ENCODE measurements at regions not wholly inside any gene's neighbourhood (a gene's known extent, or its start where the extent isn't known, plus 50 kb on each side); places are given as distances from the start of the nearest gene placed in this dataset.

GRCh38 chr7:69199041-69199440, 399.2 kb upstream of the AUTS2 start:
- H3K9me3 ChIP-seq: peaks cover 0 to 14% (median 0%) of the 10 kb centered on the region in 4 donors
- WGBS, 2 donors: 56 to 57% methylated on average over 5 of the region's 5 CpGs
- no peak overlapping the region for H3K4me3 ChIP-seq
- DNase-seq: no peak
- no peaks in the 10 kb centered on the region for H3K4me1 ChIP-seq
- no peak for ATAC-seq (ENCODE audit: low FRiP score in 2 of 2)
- no peaks in the 10 kb centered on the region for H3K27me3 ChIP-seq
- H3K27ac ChIP-seq: no peak overlapping the region
- H3K36me3 ChIP-seq: no peaks in the 10 kb centered on the region
- TF ChIP-seq POLR2AphosphoS5 (IDR thresholded peaks at IDR 0.05) (no peak), POLR2A (IDR thresholded peaks at IDR 0.05) (no peak), EP300 (IDR thresholded peaks at IDR 0.05) (no peak), CTCF (IDR thresholded peaks at IDR 0.05) (no peak)

- no peak overlapping the region for H3K27ac ChIP-seq
- ATAC-seq (ENCODE audit: low FRiP score in 2 of 2) (no peak), DNase-seq (no peak)
- H3K9me3 ChIP-seq: peaks cover 0 to 14% (median 0%) of the 10 kb centered on the region in 4 donors
- no peaks in the 10 kb centered on the region for H3K4me1 ChIP-seq
- no peak overlapping the region for H3K4me3 ChIP-seq
- TF ChIP-seq CTCF (IDR thresholded peaks at IDR 0.05): no peak
- no peak for TF ChIP-seq POLR2A (IDR thresholded peaks at IDR 0.05)
- TF ChIP-seq POLR2AphosphoS5 (IDR thresholded peaks at IDR 0.05): no peak
- no peaks in the 10 kb centered on the region for H3K36me3 ChIP-seq
- H3K27me3 ChIP-seq: no peaks in the 10 kb centered on the region
- 17 to 50% methylated on average over 1 of the region's 1 CpG for WGBS, 2 donors
Measured at GRCh38 chr7:69199661-69200060, 398.6 kb upstream of the AUTS2 start.

- peaks cover 0 to 10% (median 0%) of the 10 kb centered on the region in 4 donors for H3K9me3 ChIP-seq
- no peak for DNase-seq
- 82 to 94% methylated on average over 2 of the region's 2 CpGs for WGBS, 2 donors
- H3K4me1 ChIP-seq: no peaks in the 10 kb centered on the region
- H3K36me3 ChIP-seq: no peaks in the 10 kb centered on the region
- H3K27ac ChIP-seq: no peak overlapping the region
- peak in 1 of 2 donors; percentile 47 for ATAC-seq (ENCODE audit: low FRiP score in 2 of 2)
- no peaks in the 10 kb centered on the region for H3K27me3 ChIP-seq
- TF ChIP-seq POLR2AphosphoS5 (IDR thresholded peaks at IDR 0.05) (no peak), EP300 (IDR thresholded peaks at IDR 0.05) (no peak), POLR2A (IDR thresholded peaks at IDR 0.05) (no peak), CTCF (IDR thresholded peaks at IDR 0.05) (no peak)
- H3K4me3 ChIP-seq: no peak overlapping the region
Measured at GRCh38 chr7:69203871-69204270, 394.4 kb upstream of the AUTS2 start.

GRCh38 chr7:69204943-69205342, 393.3 kb upstream of the AUTS2 start:
- DNase-seq: no peak
- Histone ChIP-seq H3K27me3 (no peaks in the 10 kb centered on the region), H3K4me3 (no peak overlapping the region), H3K9me3 (no peaks in the 10 kb centered on the region), H3K36me3 (no peaks in the 10 kb centered on the region), H3K27ac (no peak overlapping the region), H3K4me1 (no peaks in the 10 kb centered on the region)
- WGBS, 2 donors: 84 to 94% methylated on average over 3 of the region's 3 CpGs
- peak in 1 of 2 donors; percentile 86 for ATAC-seq (ENCODE audit: low FRiP score in 2 of 2)
- TF ChIP-seq EP300 (IDR thresholded peaks at IDR 0.05) (no peak), POLR2A (IDR thresholded peaks at IDR 0.05) (no peak), POLR2AphosphoS5 (IDR thresholded peaks at IDR 0.05) (no peak), CTCF (IDR thresholded peaks at IDR 0.05) (no peak)

GRCh38 chr7:69205581-69205980, 392.7 kb upstream of the AUTS2 start:
- TF ChIP-seq EP300 (IDR thresholded peaks at IDR 0.05) (no peak), POLR2AphosphoS5 (IDR thresholded peaks at IDR 0.05) (no peak), POLR2A (IDR thresholded peaks at IDR 0.05) (no peak), CTCF (IDR thresholded peaks at IDR 0.05) (no peak)

More at GRCh38 chr7:69205581-69205980, 392.7 kb upstream of the AUTS2 start:
- Histone ChIP-seq H3K4me1 (no peaks in the 10 kb centered on the region), H3K9me3 (no peaks in the 10 kb centered on the region), H3K4me3 (no peak overlapping the region), H3K36me3 (no peaks in the 10 kb centered on the region), H3K27ac (no peak overlapping the region), H3K27me3 (no peaks in the 10 kb centered on the region)
- ATAC-seq (ENCODE audit: low FRiP score in 2 of 2) (no peak), DNase-seq (no peak)
